NT2/D1 (cell line): ENCODE measurements at regions not wholly inside any gene's neighbourhood (a gene's known extent, or its start where the extent isn't known, plus 50 kb on each side); places are given as distances from the start of the nearest gene placed in this dataset.
"Not testable (repeated sequence)": the region's sequence is repeated elsewhere in the genome, so short reads cannot be mapped to it uniquely, and the experiment has no call there.

Experiments used
- DNase-seq: peaks from one replicate; pipeline ENCODE4 v3.0.0-alpha.2; 2011; ENCODE audit warnings: low read depth, low spot score
- H3K27me3 ChIP-seq: 2 replicates; pipeline ENCODE4 v1.6.0; 2011; ENCODE audit warnings: mild to moderate bottlenecking; ENCODE audit not compliant: insufficient read length, insufficient read depth
- H3K36me3 ChIP-seq: 2 replicates; pipeline ENCODE4 v1.6.1; 2011; ENCODE audit warnings: mild to moderate bottlenecking, low read length, mixed read lengths; ENCODE audit not compliant: insufficient read depth, insufficient read length
- H3K4me1 ChIP-seq: 2 replicates; pipeline ENCODE4 v1.5.1; 2011; ENCODE audit not compliant: insufficient read depth, insufficient read length
- H3K4me3 ChIP-seq: 2 replicates; pipeline ENCODE4 v1.5.1; 2011; ENCODE audit warnings: low read depth; ENCODE audit not compliant: insufficient read length
- H3K9ac ChIP-seq: 2 replicates; pipeline ENCODE4 v1.6.0; 2011; ENCODE audit warnings: low read depth; ENCODE audit not compliant: insufficient read length
- H3K9me3 ChIP-seq: 2 replicates; pipeline ENCODE4 v1.5.1; 2011; ENCODE audit warnings: mild to moderate bottlenecking, low read length; ENCODE audit not compliant: insufficient read depth
- SUZ12 ChIP-seq: IDR thresholded peaks from 2 replicates; pipeline ENCODE4 v1.6.1; 2011; ENCODE audit not compliant: insufficient read length, insufficient read depth; ENCODE audit errors: extremely low read depth
- YY1 ChIP-seq: IDR thresholded peaks from 2 replicates; pipeline ENCODE4 v1.6.1; 2011; ENCODE audit not compliant: insufficient read length, insufficient read depth
- ZNF274 ChIP-seq: IDR thresholded peaks from 2 replicates; pipeline ENCODE4 v1.6.1; 2011; ENCODE audit warnings: mild to moderate bottlenecking, low read depth, low read length

DNA sequence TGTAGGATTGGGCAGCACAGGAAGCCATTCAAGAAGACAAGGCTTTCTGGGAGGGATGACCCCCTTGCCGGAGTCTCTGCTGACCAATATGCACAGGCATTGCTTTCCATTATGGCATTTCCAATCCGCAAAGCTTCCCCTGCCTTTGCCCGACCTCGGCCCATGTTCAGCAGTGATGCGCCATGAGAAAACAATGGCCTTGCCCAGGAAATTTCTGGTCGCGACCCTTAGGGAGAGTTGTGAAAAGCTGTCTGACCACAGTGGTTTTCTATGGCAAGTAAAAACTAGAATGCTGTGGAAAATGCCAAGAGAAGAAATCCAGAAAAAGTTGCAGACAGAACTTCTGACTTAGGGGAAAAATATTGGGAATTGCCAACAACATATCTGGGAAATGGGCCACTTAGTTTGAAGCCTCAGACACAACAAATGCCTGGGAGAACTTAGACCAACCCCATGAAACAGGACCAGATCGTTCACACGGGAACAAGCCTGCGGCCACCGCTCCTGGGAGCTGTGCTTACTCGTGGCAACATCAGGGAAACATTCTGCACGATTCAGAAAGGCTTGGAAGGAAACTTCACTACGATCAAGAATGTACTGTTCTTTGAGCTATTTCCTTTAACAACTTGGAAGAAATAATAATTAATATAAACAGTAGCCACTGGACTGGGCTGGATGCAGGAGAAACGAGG is 512.4 kb downstream of the TNS3 start:
- Histone ChIP-seq H3K9me3 (no peaks in the 10 kb centered on the region), H3K27me3 (no peaks in the 10 kb centered on the region), H3K36me3 (no peaks in the 10 kb centered on the region), H3K4me3 (no peak overlapping the region), H3K9ac (no peak overlapping the region), H3K4me1 (no peaks in the 10 kb centered on the region)
- TF ChIP-seq YY1, result no peak
- no peak for TF ChIP-seq ZNF274
- no peak for TF ChIP-seq SUZ12
- DNase-seq, result no peak

DNA sequence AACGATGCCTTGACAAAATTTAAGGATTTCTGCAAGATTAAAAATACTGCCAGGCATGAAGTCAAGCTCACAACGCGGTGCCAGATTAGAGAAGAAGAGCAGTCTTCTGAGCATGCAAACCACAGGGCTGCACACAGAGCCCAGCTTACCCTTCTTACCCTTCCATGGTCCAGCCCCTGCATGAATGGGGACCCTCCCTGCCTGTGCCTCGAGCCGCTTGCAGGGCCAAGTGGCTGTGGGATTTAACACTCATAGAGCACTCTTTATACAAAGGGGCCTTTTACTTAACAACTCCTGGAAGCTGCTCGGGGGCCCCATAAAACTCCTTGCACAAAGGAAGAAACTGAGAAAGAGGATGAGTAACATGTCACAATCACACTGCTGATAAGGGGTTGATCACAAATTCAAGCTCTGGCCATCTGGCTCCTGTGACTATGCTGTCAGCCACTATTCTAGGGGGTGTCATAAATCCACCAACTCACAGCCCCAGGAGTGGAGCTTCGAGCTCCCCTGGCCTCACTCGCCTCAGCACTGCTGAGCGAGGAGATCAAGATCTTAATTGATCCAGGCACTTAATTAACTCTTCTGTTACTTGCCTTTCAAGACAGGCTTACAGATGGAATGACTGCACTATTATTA is 514.8 kb downstream of the TNS3 start:
- H3K9me3 ChIP-seq, result no peaks in the 10 kb centered on the region

DNA sequence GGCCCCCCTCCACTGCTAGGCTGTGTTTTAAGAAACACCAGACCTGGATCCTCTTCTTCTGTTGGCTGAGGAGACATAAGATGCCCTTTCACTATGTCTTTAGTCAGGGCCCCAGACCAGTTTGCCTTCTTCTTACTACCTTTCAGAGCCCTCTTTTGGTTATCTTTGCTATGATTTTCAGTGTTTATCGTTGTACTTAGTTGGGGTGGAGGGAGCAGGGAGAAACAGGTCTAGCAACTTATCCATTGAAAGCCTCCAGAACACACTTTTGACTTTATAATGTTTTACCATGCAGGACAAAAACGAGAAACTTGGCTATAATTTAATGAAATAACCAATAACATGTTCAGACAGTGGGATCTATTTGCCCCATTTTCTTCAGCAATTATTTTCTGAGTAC is 525.2 kb downstream of the TNS3 start:
- peaks cover 2% of the 10 kb centered on the region; the same call in 1 of the 2 replicates for H3K9me3 ChIP-seq
- no peak overlapping the region for H3K4me3 ChIP-seq
- no peak for DNase-seq
- H3K4me1 ChIP-seq, result no peaks in the 10 kb centered on the region
- no peak overlapping the region for H3K9ac ChIP-seq
- H3K27me3 ChIP-seq, result no peaks in the 10 kb centered on the region
- H3K36me3 ChIP-seq, result no peaks in the 10 kb centered on the region
- TF ChIP-seq ZNF274 (no peak), SUZ12 (no peak), YY1 (no peak)

More for the DNA sequence above, 514.8 kb downstream of the TNS3 start:
- H3K9ac ChIP-seq, result no peak overlapping the region
- H3K27me3 ChIP-seq, result no peaks in the 10 kb centered on the region
- no peak for DNase-seq
- TF ChIP-seq SUZ12, result no peak
- no peak for TF ChIP-seq YY1
- TF ChIP-seq ZNF274, result no peak
- H3K4me1 ChIP-seq, result no peaks in the 10 kb centered on the region
- H3K4me3 ChIP-seq, result no peak overlapping the region
- no peaks in the 10 kb centered on the region for H3K36me3 ChIP-seq

DNA sequence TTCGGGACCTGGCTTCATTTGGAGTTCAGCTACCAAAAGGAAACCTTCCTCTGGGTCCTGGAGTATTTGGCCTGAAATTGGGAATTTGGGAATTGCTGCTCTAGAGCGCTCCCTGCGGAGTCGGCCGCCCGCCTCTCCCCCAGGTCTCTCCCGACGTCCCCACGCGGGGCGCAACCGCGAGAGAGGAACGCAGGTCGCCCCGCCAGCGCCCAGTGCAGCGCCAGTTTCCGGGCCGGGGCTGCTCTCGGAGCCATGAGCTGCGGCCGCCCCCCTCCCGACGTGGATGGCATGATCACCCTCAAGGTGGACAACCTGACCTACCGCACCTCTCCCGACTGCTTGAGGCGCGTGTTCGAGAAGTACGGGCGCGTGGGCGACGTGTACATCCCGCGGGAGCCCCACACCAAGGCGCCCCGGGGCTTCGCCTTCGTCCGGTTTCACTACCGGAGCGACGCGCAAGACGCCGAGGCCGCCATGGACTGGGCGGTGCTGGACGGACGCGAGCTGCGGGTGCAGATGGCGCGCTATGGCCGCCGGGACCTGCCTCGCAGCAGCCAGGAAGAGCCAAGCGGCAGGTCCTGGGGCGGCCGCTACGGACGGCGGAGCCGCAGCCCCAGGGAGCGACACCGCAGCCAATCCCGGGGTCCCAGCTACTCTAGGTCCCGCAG is 529.2 kb downstream of the TNS3 start:
- DNase-seq, H3K36me3 ChIP-seq, H3K9ac ChIP-seq: not testable (repeated sequence)

DNA sequence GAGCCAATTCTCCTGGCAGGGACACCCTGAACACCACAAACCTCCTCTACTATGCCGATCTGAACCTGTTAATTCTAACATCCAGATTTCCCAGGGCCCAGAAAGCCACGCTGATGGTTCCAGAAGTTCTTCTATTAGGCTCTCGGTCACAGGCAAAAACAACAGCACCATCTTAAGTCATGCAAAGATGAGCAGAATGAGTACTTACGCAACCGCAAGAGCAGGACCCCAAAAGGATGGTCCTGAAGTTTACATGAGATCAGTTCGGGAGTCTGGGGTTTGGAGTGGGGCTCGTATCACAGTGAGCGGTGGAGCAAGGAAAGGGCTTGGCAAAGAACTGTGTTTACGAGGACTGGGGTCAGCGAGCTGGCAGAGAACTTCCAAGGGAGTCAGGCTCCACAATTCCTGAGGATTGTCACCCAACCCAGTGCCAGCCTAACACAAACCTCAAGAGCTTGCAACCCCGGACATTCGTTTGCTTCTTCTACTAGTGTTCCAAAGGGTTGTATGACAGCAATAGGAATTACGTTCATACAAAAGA is 532.6 kb downstream of the TNS3 start:
- Histone ChIP-seq H3K36me3 (no peaks in the 10 kb centered on the region), H3K27me3 (no peaks in the 10 kb centered on the region), H3K9me3 (no peaks in the 10 kb centered on the region; the same call in 1 of the 2 replicates), H3K4me3 (no peak overlapping the region), H3K9ac (no peak overlapping the region), H3K4me1 (no peaks in the 10 kb centered on the region)
- no peak for DNase-seq
- TF ChIP-seq ZNF274 (no peak), SUZ12 (no peak), YY1 (no peak)

More for the DNA sequence above, 529.2 kb downstream of the TNS3 start:
- not testable (repeated sequence) for H3K4me3 ChIP-seq, H3K9me3 ChIP-seq, H3K27me3 ChIP-seq, H3K4me1 ChIP-seq

DNA sequence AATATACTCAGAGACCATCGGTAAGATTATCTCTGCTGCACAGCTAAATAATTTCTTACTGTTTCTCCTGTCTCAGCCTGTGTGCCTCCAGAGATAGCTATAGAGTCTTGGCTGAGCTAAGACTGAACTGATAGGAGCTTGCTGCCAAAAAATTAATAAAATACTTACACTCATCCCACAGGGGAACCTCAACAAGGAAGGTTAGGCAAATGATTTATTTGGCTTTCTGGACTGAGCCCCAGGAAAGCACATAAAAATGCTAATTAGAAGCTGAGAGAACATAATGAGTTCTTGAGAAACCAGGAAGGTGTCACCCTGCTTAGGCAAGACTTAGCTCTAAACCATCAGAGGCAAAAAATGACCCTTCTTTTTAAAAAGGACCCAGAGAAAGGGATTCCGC is 534.5 kb downstream of the TNS3 start:
- TF ChIP-seq SUZ12 (no peak), ZNF274 (no peak), YY1 (no peak)
- DNase-seq, result no peak
- no peak overlapping the region for H3K4me3 ChIP-seq
- H3K4me1 ChIP-seq, result no peaks in the 10 kb centered on the region
- H3K27me3 ChIP-seq, result no peaks in the 10 kb centered on the region
- H3K9me3 ChIP-seq, result no peaks in the 10 kb centered on the region
- no peak overlapping the region for H3K9ac ChIP-seq
- no peaks in the 10 kb centered on the region for H3K36me3 ChIP-seq

DNA sequence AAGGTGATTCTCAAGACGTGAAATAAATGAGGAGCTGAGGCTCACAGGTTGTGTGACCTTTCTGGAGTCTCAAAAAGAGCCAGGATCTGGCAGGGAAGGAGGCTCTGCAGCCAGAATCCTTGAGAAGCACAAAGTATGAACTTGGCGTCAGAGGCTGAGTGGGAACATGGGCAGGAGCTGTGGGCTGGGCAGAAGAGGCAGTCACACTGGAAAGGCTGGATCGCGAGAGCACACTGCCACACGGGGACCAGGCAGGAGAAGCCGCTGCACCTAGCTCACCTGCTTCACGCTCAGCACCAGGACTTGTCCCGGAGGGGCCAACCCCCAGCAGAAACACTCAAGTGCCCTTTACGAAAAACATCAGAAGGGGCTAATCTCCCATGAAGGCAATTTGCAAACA is 535.0 kb downstream of the TNS3 start:
- peaks cover 3% of the 10 kb centered on the region for H3K27me3 ChIP-seq
- H3K4me3 ChIP-seq, result no peak overlapping the region
- TF ChIP-seq SUZ12 (no peak), ZNF274 (no peak), YY1 (no peak)
- DNase-seq, result no peak
- H3K36me3 ChIP-seq, result no peaks in the 10 kb centered on the region
- H3K4me1 ChIP-seq, result no peaks in the 10 kb centered on the region
- H3K9ac ChIP-seq, result no peak overlapping the region
- no peaks in the 10 kb centered on the region for H3K9me3 ChIP-seq
